ENCODE measurements at regions not wholly inside any gene's neighbourhood (a gene's known extent, or its start where the extent isn't known, plus 50 kb on each side); places are given as distances from the start of the nearest gene placed in this dataset.

DNA sequence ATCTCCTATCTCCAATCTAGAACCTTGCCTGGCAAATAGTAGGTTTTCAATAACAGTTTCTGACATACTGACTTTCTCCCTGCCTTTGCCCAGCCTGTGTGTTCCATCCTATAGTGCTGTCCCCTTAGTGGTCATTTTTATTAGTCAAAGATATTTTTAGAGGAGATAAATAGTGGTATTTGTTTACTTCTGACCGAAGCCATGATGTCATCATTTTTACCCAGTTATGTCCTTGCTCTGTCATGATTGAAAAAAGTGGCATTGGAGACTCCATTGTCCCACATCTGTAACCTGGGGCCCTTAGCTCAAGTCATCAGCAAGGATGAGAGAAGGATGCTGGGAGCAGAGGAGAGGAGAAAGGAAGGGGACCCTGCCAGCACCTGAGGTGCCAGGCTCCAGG is 80.6 kb upstream of the ATP2B2 start:
- DNase-seq: no peak

- no peak for DNase-seq
Observed at GRCh38 chr3:10594915-10595314, 89.5 kb upstream of the ATP2B2 start.

DNA sequence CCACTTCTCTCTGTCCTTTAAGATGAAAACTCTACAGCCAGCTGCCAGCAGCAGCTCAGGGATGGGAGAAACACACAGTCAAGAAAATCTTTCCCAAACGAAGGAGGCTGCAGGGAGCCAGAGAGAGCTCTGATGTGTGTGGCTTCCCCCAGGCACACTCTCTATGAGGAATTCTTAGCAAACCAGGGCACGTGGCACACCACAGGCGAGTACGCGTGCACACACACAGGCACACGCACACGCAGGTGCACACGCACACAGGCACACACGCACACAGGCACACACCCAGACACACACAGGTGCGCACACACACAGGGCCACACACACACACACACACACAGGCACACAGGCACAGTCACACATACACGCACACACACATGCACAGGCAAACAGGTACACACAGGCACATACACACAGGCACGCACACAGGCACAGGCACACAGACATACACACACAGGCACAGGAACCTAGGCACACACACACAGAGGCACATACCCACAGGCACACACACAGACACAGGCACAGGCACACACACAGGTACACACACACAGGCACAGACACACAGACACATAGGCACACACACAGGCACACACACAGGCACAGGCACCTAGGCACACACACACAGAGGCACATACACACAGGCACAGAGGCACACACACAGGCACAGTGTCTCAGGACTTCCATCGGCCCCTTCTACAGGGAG is 91.5 kb upstream of the ATP2B2 start:
- no peak for DNase-seq

GRCh38 chr3:10597733-10598132 is 92.3 kb upstream of the ATP2B2 start:
- no peak for DNase-seq

- DNase-seq: peak; percentile 10
Observed at GRCh38 chr3:10599017-10599416, 93.6 kb upstream of the ATP2B2 start.

- DNase-seq: peak; percentile 2
Observed at GRCh38 chr3:10599444-10599843, 94.1 kb upstream of the ATP2B2 start.

GRCh38 chr3:10600296-10600714 is 94.9 kb upstream of the ATP2B2 start:
- DNase-seq: no peak

DNA sequence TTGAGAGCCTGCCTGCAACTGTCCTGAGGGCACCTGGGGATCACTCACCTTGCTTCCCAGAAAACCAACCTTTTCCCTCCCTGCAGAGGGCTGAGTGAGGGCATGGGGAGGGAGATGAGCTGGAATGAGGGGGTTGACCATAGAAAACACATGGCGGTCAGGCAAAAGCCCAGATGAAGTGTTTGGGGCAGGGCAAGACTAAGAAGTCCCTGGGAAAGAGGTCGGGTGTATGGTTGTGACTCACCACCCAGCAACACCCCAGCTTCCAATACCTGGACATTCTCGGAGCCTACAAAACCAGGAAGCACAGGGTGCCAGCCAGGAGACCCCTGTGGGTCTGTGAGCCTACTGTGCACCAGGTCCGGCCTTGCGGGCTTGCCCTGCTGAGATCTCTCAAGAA is 95.3 kb upstream of the ATP2B2 start:
- DNase-seq: no peak

DNA sequence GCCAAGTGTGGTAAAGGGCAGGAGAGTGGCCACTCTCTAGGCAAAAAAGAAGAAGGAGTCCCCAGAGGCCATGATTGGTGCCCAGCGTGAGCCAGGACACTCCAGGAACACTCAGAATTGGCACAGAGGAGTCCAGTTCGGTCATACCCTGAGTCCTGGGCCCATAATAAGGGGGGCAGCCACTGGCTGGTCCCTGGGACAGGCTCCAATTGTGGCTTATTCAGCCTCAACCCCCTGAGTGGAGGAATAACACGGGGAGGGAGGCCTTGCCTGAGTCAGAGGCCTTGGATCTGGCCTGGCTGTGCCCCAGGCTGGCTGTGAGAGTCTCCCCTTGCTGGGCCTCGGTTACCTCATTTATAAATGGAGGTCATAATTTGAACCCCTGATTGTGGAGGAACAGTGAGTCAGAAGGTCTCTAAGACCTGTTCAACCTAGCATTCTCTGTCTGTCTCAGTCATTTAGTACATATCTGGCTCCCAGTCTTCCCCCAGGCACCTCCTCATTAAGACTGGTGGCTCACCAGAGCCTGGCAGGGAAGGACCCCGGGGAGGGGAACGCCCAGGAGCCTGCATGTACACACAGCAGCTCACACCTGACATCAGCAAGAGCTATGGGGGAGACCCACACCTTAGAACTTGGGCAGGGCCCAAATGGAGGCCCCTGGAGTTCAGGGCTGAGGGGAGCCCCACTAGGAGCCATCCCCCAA is 95.9 kb upstream of the ATP2B2 start:
- DNase-seq: no peak

DNA sequence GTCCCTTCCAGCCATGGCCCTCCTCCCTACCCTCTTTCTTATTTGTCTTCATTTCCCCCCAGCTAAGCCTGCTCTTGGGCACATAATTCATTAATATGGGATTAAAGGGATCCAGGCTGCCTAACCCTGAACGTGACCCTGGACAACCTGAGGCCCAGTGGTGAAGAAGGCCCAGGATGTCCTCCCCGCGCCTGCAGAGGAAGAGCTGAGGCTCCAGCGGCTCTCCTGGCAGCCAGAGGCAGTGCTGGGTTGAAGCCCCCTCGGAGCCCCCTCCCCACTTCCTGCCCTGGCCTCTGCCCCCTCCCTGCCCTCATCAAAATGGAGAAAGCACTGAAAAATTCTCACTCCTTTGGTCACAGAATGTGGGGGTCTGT is 96.5 kb upstream of the ATP2B2 start:
- DNase-seq: no peak

GRCh38 chr3:10602271-10602670 is 96.9 kb upstream of the ATP2B2 start:
- DNase-seq: no peak

- no peak for DNase-seq
Observed at GRCh38 chr3:10602769-10603768, 97.7 kb upstream of the ATP2B2 start.

DNA sequence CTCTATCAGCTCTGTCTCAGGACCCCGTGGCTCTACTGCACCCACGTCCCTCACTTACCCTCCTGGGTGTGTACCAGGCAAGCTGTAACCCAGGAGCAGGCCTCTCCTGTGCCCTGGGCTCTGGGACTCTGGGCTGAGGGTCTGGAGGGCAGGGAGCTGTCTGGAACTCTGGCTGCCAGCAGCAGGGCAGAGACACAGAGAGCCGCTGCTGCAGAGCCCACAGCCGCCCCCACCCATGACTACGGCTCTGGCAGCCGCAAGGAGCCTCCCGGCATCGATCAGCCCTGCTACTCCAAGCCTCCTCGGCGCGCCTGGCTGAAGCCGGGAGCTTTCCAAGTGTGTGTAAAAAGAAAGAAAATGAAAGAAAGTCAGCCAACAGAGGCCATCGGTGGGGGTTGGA is 103.7 kb upstream of the ATP2B2 start:
- no peak for DNase-seq

- no peak for DNase-seq
Observed at GRCh38 chr3:10614168-10614567, 108.8 kb upstream of the ATP2B2 start.

DNA sequence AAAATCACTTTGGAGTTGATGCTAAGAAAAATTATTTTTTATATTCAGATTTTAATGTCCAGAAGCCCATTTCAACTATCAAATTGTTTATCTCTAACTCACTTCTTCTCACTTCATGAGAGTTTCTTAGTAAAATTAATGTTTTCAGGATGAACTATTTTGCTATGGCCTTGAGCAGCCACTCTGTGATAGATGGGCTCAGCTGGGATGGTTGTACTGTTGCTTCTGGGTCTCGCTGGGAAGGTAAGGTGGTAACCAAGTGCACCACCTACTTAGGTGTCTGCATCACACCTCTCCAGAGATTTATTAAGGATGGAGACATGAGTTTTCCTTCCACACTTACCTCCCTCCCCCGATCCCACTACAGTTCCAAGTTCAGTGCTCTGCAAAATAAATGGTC is 110.3 kb upstream of the ATP2B2 start:
- DNase-seq: no peak

DNA sequence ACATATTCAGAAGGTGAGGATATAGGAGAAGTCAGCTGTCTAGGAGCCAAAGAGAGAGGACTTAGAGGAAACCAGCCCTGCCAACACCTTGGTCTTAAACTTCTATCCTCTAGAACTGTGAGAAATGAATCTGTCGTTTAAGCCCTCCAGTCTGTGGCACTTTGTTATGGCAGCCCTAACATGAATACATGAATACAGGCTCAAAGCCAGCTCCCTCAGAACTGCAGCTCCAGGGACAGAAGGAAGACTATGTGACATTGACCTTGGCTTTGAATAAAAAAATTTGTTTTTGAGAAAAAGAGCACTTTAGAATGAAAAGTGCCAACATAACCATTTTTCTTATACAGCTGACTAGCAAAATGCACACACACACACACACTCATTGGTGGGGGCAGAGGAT is 110.9 kb upstream of the ATP2B2 start:
- DNase-seq: no peak

DNA sequence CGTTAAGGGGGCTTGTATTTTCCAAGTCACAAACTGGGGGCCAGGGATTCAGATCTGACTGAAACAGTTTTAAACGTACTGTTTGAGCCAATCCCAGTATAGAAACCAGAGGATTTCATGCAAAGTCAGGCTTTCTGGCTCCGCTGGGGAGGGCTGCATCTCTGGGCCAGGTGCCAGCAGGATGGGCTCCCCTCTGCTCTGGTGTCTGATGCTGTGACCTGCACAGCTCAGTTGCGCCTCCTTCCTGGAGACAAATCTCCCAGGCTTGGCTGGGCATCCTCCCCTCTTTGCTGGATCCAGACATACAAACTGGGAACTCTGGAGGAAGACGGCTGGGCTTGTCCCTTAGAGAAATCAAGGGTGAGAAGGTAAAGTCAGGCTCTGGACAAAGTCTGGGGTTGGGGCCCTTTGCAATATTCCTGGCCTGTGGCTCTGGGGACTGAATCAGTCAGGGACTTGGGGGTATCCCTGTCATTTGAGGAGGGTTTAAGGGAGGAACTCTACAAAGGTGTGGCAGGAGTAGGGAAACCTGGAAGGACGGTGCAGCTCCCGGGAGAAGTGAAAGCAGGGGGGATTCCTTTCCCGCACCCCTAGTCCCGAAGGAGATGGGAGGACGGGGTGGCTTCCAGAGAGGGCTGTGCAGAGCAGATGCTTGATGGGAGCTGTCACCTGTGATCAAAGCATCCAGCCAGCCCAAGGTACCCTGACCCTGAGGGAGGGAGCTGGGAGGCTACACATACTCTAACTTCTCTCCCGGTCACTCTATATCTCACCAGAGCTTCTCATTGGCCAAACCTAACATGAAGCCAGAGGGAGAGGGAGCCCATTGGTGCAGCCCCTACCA is 114.8 kb upstream of the ATP2B2 start:
- no peak for DNase-seq

DNA sequence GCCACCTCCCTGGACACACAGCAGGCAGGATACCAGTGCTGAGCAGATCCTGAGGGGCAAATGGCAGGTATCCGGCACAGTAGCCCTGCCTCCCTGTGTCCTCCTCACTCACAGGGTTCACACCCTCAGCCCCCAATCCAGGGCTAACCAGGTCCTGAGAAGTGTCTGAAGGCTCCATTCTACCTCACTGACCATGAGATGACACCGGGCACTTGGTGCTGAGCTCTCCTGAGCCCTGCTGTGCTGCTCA is 115.4 kb upstream of the ATP2B2 start:
- DNase-seq: no peak

DNA sequence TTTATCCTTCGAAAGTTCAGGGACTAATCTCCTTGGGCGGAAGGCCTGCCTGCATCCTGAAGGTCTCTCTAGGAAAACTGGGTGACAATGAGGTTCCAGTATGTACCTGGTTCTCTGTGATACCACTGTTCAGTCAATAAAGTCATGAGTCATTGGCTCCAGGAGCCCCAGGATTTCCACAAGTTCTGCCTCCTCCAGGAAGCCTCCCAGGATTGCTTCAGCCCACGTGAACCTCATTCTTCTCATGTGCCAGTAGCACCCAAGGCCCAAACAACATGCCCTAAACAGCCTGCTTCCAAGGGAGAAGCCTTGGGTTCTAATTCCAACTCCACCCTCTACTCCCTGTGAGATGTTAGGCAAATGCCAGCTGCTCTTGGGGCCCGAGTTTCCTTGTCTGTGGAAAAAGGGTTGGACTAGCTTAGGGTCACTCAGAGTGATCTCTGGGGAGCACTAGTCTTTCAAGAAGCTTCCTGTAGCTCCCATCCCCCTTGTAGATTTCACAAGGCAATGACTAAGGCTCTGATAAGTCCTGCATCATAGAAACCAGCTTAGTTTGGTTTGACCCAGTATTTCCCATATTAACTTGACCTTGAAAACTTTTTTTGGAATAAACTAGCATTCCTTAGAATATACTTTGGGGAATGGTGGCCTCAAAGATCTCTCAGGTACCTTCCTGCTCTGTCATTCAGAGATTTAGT is 118.3 kb upstream of the ATP2B2 start:
- DNase-seq: no peak

GRCh38 chr3:10625323-10625722 is 119.9 kb upstream of the ATP2B2 start:
- no peak for DNase-seq

DNA sequence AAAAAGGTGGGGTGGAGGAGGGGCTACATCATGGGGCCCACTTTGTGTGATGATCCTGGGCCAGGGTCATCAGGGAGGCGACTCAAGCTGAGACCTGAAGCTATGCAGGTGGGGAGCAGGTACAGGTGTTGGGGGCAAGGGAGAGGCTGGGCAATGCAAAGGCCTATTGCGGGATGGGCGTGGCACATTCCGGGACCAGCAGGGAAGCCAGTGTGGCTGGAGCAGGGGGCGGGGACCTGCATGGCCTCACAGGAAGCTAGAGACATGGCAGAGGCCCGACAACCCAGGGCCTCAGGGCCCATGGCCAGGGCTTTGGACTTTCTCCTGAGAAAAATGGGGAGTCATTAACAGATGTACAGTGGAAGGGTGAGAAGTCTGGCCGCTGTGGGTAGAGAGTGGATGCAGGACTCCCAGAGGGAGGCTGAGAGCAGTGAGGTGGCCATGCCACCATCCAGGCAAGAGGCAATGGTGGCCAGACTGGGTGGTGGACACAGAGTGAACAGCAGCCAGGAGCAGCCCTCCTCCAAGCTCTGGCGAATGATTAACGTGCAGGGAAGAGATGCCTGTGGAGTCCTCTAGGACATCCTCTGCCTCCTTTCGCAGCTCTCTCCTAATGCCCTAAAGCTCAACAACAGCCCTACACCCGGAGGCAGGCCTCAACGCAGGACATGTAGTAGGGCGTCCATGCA is 122.6 kb upstream of the ATP2B2 start:
- DNase-seq: no peak
